ENCODE measurements at regions not wholly inside any gene's neighbourhood (a gene's known extent, or its start where the extent isn't known, plus 50 kb on each side); places are given as distances from the start of the nearest gene placed in this dataset.

DNA sequence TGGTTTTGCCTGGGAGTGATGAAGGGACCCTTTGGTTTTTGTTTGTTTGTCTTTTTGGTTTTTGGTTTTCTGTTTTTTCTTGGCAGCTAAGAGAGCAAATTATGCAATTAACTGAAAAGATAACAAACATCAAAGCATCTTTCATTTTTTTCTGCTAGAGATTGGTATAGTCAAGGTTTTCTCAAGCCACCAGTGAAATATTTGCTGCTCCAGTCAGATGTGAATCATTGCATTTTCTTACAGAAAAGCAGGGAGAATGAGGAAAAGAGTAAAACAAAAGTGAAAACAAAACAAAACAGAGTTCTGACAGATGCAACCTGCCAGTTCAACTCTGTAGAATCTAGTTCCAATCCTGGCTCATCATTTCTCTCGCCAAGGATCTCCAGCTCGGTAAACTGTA is 660.7 kb downstream of the DSC3 start:
- no peak for DNase-seq (ENCODE audit: low spot score)
- TF ChIP-seq, protein P1, sequence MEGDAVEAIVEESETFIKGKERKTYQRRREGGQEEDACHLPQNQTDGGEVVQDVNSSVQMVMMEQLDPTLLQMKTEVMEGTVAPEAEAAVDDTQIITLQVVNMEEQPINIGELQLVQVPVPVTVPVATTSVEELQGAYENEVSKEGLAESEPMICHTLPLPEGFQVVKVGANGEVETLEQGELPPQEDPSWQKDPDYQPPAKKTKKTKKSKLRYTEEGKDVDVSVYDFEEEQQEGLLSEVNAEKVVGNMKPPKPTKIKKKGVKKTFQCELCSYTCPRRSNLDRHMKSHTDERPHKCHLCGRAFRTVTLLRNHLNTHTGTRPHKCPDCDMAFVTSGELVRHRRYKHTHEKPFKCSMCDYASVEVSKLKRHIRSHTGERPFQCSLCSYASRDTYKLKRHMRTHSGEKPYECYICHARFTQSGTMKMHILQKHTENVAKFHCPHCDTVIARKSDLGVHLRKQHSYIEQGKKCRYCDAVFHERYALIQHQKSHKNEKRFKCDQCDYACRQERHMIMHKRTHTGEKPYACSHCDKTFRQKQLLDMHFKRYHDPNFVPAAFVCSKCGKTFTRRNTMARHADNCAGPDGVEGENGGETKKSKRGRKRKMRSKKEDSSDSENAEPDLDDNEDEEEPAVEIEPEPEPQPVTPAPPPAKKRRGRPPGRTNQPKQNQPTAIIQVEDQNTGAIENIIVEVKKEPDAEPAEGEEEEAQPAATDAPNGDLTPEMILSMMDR (IDR thresholded peaks at IDR 0.05; ENCODE audit: borderline replicate concordance, control extremely low read depth, extremely low read depth, insufficient read depth, missing control alignments), result no peak
- in situ Hi-C loops (cut with MboI; ENCODE audit: low sequenced_read_pairs, unreplicated experiment), result no loop called here

DNA sequence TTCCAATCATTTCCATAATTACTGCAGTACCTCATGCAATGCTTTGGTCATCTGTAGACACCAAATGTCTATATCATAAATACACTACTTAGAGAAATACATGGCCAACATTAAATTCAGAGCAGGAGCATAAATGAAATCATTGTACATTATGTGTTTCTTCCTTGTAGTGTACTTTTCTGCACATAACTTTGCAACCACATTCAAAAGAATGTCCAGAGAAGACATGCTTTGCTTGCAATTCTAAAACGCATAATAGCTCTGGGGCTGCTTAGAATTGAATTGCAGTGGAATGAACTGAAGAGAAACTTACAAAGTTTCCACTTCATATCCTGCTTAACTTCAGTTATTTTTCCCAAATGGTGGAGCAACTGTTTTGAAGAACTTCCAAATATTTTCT is 664.4 kb downstream of the DSC3 start:
- no peak for DNase-seq (ENCODE audit: low spot score)
- TF ChIP-seq, protein P1 (IDR thresholded peaks at IDR 0.05; ENCODE audit: borderline replicate concordance, control extremely low read depth, extremely low read depth, insufficient read depth, missing control alignments), result no peak
- in situ Hi-C loops (cut with MboI; ENCODE audit: low sequenced_read_pairs, unreplicated experiment), result no loop called here

DNA sequence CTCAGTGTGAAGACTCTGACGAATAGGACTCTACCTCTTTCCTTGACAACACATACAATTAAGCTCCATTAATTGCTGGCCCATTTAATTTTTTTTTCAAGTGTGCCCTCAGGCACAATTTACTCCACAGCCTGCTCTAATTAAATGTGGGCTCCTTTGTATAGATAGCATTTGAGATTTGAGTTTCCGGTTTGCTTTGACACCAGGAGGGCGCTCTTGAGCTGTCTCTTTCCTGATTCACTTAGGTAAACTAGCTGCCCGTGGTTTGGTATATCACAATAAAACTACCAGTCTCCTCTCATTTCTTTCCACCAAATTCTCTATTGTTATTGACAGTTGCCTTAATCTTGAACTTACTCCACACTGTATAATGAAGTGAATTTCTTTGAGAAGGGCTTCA is 666.0 kb downstream of the DSC3 start:
- DNase-seq (ENCODE audit: low spot score), result no peak

DNA sequence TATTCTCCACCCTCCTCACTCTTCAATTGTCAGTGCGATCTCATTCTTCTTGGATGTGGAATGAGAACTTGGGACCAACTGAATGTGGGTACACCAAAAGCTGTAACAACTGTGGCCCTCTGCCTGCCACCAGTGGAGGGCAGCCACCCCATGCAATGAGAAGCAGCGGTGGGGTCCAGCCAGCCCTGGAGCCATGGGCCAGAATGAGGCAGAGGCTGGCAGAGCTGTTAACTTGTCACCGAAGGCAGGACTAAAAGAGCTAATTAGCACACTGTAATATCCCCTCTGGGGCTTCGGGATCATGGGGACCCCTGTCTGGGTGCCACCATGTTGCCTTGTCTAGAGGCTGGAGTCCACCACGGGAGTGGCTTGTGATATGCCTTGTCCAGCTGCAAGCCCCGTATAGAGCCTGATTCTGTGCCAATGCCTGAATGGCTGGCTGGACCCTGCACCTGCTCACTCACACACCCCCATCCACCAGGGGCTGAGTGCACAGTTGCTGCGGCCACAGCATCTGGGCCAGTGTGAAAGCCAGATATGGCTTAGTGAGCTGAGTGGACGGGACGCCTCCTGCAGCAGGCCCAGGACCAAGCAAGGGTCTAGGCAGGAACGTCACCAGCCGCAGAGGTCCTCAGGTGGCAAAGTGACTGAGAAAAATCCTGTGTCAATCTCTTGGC is 680.5 kb downstream of the DSC3 start:
- TF ChIP-seq, protein P1 (IDR thresholded peaks at IDR 0.05; ENCODE audit: borderline replicate concordance, control extremely low read depth, extremely low read depth, insufficient read depth, missing control alignments), result no peak
- no peak for DNase-seq (ENCODE audit: low spot score)
- in situ Hi-C loops (cut with MboI; ENCODE audit: low sequenced_read_pairs, unreplicated experiment), result no loop called here

More for the DNA sequence above, 666.0 kb downstream of the DSC3 start:
- in situ Hi-C loops (cut with MboI; ENCODE audit: low sequenced_read_pairs, unreplicated experiment), result no loop called here
- TF ChIP-seq, protein P1 (IDR thresholded peaks at IDR 0.05; ENCODE audit: borderline replicate concordance, control extremely low read depth, extremely low read depth, insufficient read depth, missing control alignments), result no peak

DNA sequence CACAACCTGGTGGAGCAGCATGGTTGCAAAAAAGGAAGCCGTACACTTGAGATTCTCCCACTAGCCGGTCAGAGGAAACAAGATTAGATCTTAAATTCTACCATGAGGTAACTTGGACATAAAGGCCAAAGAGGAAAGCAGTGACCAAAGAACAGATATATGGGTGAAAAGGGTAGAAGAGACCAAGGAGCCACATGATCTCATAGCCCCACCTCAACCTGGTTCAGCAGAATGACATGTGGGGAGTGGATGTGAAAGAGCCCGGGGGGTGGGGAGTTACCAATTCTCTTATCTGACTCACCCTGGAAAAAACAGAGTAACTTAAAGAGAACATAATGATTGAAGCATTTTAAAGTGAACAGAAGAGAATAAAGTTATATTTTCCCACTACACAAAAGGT is 683.0 kb downstream of the DSC3 start:
- no peak for DNase-seq (ENCODE audit: low spot score)
- TF ChIP-seq, protein P1 (IDR thresholded peaks at IDR 0.05; ENCODE audit: borderline replicate concordance, control extremely low read depth, extremely low read depth, insufficient read depth, missing control alignments), result no peak
- in situ Hi-C loops (cut with MboI; ENCODE audit: low sequenced_read_pairs, unreplicated experiment), result no loop called here

DNA sequence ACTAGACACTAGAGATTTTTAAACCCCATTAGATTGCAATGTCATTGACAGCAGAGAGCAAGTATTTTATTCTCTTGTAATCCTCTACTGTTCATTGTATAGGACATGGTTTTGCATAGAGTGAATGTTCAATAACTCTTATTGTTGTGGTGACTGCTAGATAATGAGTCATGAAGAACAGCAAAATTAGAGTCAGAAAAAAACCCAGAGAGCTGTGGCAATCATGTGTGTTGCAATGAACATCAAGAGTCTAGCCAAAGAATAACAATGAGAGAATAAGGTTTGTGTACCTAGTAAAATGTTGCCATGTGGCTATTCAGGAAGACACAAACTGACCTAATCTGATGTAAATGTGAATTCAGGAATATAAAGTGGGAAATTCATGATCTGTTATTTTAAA is 684.0 kb downstream of the DSC3 start:
- TF ChIP-seq, protein P1 (IDR thresholded peaks at IDR 0.05; ENCODE audit: borderline replicate concordance, control extremely low read depth, extremely low read depth, insufficient read depth, missing control alignments), result no peak
- DNase-seq (ENCODE audit: low spot score), result no peak
- in situ Hi-C loops (cut with MboI; ENCODE audit: low sequenced_read_pairs, unreplicated experiment), result no loop called here
